Activated CD4-positive, alpha-beta T cell treated with anti-CD3 and anti-CD28 coated beads, Interleukin-2, Interleukin-4, amounts not matched to agents 100 ng/mL and 50 ng/mL, durations not matched to agents 16 hours and 8 hours (primary cell): ENCODE measurements at regions not wholly inside any gene's neighbourhood (a gene's known extent, or its start where the extent isn't known, plus 50 kb on each side); places are given as distances from the start of the nearest gene placed in this dataset.

ENCODE experiments used
- DNase-seq: peaks from one replicate; pipeline ENCODE4 v3.0.0-alpha.2; 2020; ENCODE audit warnings: low spot score

DNA sequence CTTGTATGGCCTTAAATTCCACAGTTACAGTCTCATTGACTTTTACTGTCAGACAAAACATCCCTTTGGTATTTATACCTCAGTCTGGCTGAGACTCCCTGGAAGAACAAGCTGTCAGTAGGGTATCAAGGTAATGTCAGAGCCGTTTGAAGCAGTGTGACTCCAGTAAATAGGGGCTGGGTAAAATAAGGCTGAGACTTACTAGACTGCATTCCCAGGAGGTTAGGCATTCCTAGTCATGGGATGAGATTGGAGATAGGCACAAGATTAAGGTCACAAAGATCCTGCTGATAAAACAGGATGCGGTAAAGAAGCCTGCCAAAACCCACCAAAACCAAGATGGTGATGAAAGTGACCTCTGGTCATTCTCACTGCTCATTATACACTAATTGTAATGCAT is 219.5 kb upstream of the SKOR2 start:
- no peak for DNase-seq

GRCh38 chr18:47469576-47469975 is 218.1 kb upstream of the SKOR2 start:
- DNase-seq = no peak

GRCh38 chr18:47461977-47462376 is 210.5 kb upstream of the SKOR2 start:
- no peak for DNase-seq

GRCh38 chr18:47461406-47461948 is 210.0 kb upstream of the SKOR2 start:
- DNase-seq = no peak

DNA sequence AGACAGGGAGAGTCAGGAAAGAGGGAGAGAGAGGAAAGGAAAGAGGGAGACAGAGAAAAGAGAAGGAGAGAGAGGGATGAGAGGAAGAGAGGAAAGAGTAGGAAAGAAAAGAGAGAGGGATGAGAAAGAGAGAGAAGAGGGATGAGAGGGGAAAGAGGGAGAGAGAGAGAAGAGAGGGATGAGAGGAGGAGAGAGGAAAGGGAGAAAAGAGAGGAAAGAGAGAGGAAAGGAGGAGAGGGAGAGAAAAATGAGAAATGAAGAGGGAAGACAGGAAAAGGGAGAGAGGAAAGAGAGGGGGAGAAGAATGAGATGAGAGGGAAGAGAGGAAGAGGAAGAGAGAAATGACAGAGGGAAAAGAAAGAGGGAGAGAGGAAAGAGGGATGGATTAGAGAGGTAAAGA is 207.0 kb upstream of the SKOR2 start:
- DNase-seq = no peak

GRCh38 chr18:47457614-47458013 is 206.2 kb upstream of the SKOR2 start:
- no peak for DNase-seq

GRCh38 chr18:47453038-47453437 is 201.6 kb upstream of the SKOR2 start:
- no peak for DNase-seq

DNA sequence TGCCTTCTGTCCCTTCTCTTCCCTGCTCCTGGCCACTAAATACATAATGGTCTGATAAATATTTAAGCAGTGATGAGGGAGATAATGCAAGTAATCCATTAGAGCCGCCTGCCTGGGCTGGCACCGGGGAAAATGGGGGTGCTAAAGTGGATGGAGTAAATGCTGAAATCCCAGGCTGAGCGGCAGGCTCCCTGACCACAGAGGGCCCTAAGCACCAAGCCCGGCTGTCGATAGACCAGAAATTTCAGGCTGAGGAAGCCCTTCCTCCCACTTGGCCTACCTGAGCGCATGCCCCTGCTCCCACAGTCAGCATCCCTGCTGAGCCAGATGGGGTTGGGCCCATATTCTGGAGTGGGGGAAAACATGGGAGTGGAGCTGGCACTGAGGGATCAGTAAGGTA is 197.5 kb upstream of the SKOR2 start:
- no peak for DNase-seq

GRCh38 chr18:47441914-47442313 is 190.5 kb upstream of the SKOR2 start:
- DNase-seq = no peak

GRCh38 chr18:47438001-47438400 is 186.5 kb upstream of the SKOR2 start:
- DNase-seq = no peak

- no peak for DNase-seq
Measured at GRCh38 chr18:47436871-47437270, 185.4 kb upstream of the SKOR2 start.

DNA sequence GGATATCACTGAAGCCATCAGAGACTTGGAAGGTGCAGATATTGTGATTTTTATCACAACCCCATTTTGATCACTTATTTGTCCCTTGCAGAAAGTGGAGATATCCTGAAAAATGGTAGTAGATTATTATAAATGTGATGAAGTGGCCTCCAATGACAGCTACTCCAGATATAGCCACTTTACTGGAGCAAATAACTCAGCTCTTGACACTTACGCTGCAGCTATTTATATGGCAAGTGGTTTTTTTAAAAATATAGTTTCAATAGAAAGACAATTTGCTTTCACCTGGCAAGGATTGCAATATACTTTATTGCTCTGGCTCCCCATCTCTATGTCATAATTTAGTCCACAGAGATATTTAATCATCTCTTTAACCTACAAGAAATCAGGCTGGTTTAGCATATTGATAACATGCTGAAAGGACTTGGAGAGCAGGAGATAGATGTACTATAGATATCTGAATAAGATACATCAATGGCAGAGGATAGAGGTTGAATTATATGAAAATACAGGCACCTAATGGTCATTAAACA is 182.8 kb upstream of the SKOR2 start:
- no peak for DNase-seq

DNA sequence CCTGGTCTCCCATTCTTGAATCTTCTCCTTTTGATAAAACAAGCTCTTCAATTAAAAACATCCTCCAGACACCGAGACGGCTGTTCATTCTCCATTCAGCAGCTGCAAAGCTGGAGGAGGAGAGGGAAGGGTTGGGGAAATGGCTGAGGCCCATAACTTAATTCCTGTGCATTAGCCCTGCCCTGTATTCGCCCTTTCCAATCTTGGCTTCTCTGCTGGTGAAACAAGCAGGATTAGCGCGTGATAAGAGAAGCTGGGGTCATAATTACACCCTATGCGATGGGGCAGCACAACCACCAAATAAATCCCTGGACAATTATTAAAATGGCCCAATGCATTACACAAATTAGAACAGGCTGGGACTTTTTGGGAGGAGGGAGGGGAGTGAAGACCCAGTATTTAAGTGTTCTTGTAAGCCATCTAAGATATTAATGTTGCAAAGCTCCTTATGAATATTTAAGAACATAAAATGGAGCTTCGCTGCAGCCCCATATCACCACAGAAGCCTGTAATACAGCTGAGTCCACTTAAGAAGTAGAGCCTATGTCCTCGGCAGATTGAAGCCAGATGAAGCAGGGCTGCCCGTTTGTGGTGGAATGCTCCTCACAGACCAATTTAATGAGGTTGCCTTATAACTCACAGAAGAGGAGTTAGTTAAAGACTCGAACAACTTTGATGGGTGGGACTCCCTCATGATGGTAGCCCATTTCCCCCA is 176.6 kb upstream of the SKOR2 start:
- DNase-seq = no peak

DNA sequence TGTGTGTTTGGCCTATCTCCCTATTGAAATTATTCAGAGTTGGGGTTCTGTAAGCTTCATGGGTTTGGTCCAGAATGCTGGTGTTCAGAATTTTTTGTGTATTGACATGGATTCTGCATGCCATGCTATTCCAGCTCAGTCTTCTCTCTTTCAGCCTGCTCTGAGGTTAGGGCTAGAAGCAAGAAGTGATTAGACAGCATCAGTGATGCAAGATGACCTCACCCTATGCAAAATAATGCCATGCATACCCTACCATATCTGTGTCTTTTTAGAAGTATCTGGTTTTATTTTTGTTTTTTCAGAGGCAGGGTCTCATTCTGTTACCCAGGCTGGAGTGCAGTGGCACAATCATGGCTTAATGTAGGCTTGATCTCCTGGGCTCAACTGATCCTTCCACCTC is 175.6 kb upstream of the SKOR2 start:
- no peak for DNase-seq

GRCh38 chr18:47425365-47425764 is 173.9 kb upstream of the SKOR2 start:
- DNase-seq = no peak

GRCh38 chr18:47422524-47422923 is 171.1 kb upstream of the SKOR2 start:
- no peak for DNase-seq

GRCh38 chr18:47420130-47420529 is 168.7 kb upstream of the SKOR2 start:
- DNase-seq = no peak

GRCh38 chr18:47418746-47419145 is 167.3 kb upstream of the SKOR2 start:
- no peak for DNase-seq

- peak; percentile 17 for DNase-seq
Measured at GRCh38 chr18:47417807-47418206, 166.3 kb upstream of the SKOR2 start.

DNA sequence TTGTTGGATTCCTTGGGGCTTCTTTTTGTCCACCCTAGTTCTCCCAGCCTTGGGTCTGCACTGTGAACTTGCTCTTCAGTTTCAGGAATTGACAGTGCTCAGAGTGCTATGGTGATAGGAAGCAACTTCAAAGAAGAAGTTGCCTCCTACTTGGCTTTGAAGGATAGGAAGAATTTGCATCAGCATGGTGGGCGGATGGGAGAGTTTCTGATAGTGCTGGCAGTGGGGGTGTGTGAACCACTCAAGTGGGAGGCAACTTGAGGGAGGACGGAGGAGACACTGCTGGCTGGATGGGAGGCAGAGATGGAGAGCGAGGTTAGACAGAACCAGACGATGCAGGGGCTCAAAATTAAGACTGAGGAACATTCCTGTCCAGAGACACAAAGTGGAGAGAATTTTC is 164.4 kb upstream of the SKOR2 start:
- no peak for DNase-seq

- DNase-seq = no peak
Measured at GRCh38 chr18:47413327-47413726, 161.9 kb upstream of the SKOR2 start.

DNA sequence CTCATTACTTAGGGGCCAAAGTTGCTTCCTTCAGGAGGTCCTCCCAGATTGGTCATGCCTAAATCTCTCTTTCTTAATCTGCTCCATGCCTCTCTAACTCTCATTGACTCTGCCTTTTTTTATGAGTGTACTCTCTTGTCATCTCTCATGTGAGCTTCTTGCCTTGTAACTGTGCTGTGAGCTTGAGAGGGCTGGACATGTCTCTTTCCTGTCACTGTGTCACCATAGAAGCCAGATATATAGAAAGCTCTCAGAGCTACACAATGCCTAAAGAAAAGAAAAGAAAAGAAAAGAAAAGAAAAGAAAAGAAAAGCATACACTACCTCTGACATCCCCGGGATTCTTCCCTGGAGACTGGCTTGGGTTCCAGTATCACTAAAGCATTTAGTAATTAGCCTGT is 161.5 kb upstream of the SKOR2 start:
- DNase-seq = no peak

GRCh38 chr18:47411159-47411558 is 159.7 kb upstream of the SKOR2 start:
- no peak for DNase-seq

- no peak for DNase-seq
Measured at GRCh38 chr18:47410139-47410538, 158.7 kb upstream of the SKOR2 start.
